GM12872 (cell line): ENCODE measurements at regions not wholly inside any gene's neighbourhood (a gene's known extent, or its start where the extent isn't known, plus 50 kb on each side); places are given as distances from the start of the nearest gene placed in this dataset.

Experiments used
- TF ChIP-seq, protein P1 (sequence below): IDR thresholded peaks from 3 replicates; pipeline ENCODE4 v1.5.1; 2011; ENCODE audit warnings: low read depth, mild to moderate bottlenecking, low read length, moderate library complexity; ENCODE audit not compliant: insufficient read depth

DNA sequence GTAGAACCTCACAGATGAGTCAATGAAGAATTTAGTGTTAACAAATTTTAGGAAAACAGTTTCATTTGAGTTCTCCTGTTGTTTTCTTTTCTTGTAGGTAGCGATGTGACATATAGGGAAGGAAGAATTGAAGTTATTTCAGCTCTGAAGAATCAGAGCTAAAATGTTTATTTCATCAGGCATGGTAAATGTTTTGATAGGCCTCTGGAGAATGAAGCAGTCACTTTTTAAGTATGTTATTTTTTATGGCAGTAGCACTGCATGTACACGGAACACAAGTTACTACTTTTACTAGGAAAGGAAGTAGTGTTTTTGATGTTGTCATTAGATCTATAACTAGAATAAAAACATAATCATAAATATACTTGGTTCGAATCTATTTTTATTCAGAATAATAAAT is 1357.3 kb upstream of the CITED2 start:
- TF ChIP-seq, protein P1, sequence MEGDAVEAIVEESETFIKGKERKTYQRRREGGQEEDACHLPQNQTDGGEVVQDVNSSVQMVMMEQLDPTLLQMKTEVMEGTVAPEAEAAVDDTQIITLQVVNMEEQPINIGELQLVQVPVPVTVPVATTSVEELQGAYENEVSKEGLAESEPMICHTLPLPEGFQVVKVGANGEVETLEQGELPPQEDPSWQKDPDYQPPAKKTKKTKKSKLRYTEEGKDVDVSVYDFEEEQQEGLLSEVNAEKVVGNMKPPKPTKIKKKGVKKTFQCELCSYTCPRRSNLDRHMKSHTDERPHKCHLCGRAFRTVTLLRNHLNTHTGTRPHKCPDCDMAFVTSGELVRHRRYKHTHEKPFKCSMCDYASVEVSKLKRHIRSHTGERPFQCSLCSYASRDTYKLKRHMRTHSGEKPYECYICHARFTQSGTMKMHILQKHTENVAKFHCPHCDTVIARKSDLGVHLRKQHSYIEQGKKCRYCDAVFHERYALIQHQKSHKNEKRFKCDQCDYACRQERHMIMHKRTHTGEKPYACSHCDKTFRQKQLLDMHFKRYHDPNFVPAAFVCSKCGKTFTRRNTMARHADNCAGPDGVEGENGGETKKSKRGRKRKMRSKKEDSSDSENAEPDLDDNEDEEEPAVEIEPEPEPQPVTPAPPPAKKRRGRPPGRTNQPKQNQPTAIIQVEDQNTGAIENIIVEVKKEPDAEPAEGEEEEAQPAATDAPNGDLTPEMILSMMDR: no peak

DNA sequence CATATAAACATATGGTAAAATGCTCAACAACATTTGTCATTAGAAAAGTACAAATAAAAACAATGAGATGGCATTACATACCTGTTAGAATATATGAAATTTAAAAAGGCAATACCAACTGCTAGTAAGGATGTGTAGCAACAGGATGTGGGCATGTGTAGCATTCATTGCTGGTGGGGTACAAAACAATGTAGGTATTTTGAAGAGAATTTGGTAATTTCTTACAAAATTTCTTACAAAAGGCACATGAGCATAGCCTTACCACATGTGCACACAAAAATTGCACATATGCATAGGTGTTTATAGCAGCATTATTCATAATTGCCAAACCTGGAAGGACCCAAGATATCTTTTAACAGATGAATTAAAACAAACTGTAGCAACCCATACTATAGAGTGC is 1355.1 kb upstream of the CITED2 start:
- TF ChIP-seq, protein P1: no peak

DNA sequence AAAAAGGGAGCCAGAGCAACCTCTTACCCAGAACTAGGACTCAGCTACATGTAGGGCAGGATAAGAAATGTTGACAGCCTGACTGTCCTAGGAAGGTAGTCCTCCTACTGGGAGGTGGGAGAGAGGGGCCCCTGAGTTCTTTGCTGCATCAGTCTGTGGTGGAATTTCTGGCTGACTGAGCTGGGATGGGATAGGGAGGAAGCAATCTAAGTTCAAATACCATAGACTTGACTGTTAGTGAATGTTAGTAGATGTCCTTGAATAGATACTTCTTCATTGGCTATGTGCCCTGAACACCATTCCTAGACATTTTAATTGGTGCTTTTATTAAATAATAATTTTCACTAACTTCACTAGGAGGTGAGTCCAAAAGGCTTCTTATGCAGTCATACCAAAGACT is 1343.6 kb upstream of the CITED2 start:
- TF ChIP-seq, protein P1: no peak

DNA sequence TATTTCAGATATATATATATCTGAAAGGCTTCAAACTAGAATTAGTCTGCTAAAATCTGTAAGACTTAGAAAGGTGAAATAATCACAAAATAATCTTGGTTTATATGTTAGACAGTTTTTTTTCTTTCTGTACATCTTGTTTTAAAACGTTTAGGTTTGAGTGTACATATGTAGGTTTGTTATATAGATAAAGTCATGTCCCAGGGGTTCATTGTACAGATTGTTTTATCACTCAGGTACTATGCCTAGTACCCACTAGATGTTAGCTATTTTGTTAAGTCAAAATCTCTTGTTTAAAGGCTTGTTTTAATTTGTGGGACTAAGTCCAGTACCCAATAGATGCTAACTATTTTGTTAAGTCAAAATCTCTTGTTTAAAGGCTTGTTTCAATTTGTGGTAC is 1339.0 kb upstream of the CITED2 start:
- TF ChIP-seq, protein P1: no peak

DNA sequence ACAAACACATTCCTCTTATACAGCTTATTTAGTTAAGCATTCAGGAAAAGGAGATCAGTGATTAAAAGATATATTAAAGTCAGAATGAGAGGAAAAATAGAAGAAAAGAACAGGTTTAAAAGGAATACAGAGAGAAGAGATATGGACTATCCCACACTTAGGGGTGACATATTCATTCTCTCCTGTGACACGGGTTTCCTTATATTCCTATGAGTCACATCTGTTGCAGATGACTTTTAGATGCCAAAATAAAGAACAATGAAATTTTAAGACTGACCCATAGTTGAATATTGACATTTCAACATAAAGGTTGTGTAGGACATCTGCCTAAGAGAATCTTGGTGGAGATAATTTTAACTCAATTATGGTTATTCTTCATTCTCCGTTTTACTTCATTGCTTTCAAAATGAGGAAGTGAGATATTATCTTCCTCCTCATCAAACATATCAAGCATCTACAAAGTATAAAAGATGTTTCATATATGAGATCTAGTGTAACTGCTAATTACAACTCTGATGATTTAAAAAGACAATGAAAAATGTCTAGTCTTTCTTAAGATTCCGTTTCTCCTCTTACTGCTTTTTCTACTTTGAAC is 1336.7 kb upstream of the CITED2 start:
- TF ChIP-seq, protein P1: no peak

DNA sequence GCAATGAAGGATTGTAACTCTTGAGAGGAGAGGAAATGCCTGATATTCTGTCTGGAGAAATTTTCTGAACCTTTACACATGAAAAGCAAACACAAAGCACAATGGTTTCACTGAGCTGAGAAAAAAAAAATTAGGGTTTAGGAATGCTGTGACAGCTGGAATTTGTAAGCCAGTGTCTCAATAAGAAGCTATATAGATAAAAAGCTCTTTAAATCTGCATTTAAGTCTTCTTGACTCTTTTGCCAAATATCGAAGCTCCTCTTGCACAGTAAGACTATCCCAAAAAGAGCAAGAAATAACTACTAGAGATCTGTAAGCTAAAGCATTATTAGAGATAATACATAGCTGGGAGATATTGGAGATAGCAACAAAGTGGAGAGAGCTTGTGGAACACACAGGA is 1334.0 kb upstream of the CITED2 start:
- TF ChIP-seq, protein P1: no peak

DNA sequence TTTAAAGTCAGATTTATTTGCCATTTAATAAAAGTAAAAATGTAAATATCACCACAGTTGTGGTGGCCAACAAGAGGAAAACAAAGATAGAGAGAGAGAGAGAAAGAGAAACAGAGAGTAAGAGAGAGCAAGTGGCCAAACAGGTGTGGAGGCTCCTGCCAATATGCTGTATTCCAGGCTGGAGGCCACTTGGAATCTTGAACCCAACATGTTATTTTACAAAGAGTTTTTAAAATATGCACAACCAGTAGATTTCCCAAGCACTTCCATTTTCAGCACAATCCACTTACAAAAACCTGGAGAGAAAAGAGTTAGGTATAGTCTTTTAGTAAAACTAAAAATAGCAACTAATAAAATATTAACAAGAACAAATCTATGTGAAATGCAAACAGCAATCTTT is 1323.1 kb upstream of the CITED2 start:
- TF ChIP-seq, protein P1: no peak
